ENCODE measurements at regions not wholly inside any gene's neighbourhood (a gene's known extent, or its start where the extent isn't known, plus 50 kb on each side); places are given as distances from the start of the nearest gene placed in this dataset.

GRCh38 chr2:57546478-57546877, 500.1 kb upstream of the VRK2 start (continued):
- TF ChIP-seq FOXJ3 (CRISPR knock-in tag; IDR thresholded peaks at IDR 0.05): no peak
- no peak for TF ChIP-seq EZH2phosphoT487 (IDR thresholded peaks at IDR 0.05; ENCODE audit: borderline replicate concordance, low read depth)
- TF ChIP-seq NFIC (IDR thresholded peaks at IDR 0.05; ENCODE audit: borderline replicate concordance): no peak

GRCh38 chr2:57549642-57550102, 496.9 kb upstream of the VRK2 start:
- ChIA-PET POLR2A (no interaction called here), CTCF (interaction anchor here (1.0 to 1.1 kb wide), 2 partner anchors 11 to 12 kb away, joined by 3 read pairs; no protein-coding TSS in a partner anchor)
- TF ChIP-seq RAD21 (IDR thresholded peaks at IDR 0.05; ENCODE audit: low read length) (peak; percentile 44; the same call in 1 of the 2 replicates), ELF1 (IDR thresholded peaks at IDR 0.05) (no peak), CTCF (IDR thresholded peaks at IDR 0.05) (peak; percentile 61)
- Histone ChIP-seq H3K4me1 (ENCODE audit: control insufficient read depth in 1 of 2, insufficient read depth in 2 of 2, low read depth in 1 of 2, low read length in 1 of 2) (no peaks in the 10 kb centered on the region), H3K9ac (no peak overlapping the region), H3K9me3 (no peaks in the 10 kb centered on the region; the same call in 1 of the 2 replicates), H3K9me2 (no peaks in the 10 kb centered on the region), H3K79me2 (ENCODE audit: insufficient read depth) (no peaks in the 10 kb centered on the region), H2AFZ (ENCODE audit: low read depth) (no peak overlapping the region), H3K27me3 (ENCODE audit: insufficient read depth) (peaks cover 22% of the 10 kb centered on the region; the same call in 1 of the 2 replicates), H3K36me3 (replicated peaks in 1 of 2; ENCODE audit: control insufficient read depth in 1 of 2, insufficient read depth in 2 of 2, low read length in 1 of 2) (no peaks in the 10 kb centered on the region), H4K20me1 (ENCODE audit: insufficient read depth) (no peaks in the 10 kb centered on the region), H3F3A (replicated peaks; ENCODE audit: insufficient read depth) (peaks cover 3% of the 10 kb centered on the region), H3K27ac (ENCODE audit: low read depth in 2 of 2, low read length in 1 of 2) (no peak overlapping the region), H3K4me3 (ENCODE audit: low read depth in 2 of 2, low read length in 1 of 2) (no peak overlapping the region), H3K4me2 (no peak overlapping the region)
- no peak for DNase-seq
- 22% methylated on average over 5 of the region's 5 CpGs for WGBS (ENCODE audit: low lambda C conversion rate)

- Histone ChIP-seq H4K20me1 (ENCODE audit: insufficient read depth) (no peaks in the 10 kb centered on the region), H3K27ac (ENCODE audit: low read depth in 2 of 2, low read length in 1 of 2) (no peak overlapping the region), H3K4me1 (ENCODE audit: control insufficient read depth in 1 of 2, insufficient read depth in 2 of 2, low read depth in 1 of 2, low read length in 1 of 2) (no peaks in the 10 kb centered on the region), H3K9me3 (no peaks in the 10 kb centered on the region; the same call in 1 of the 2 replicates), H3K9me2 (no peaks in the 10 kb centered on the region), H3K27me3 (ENCODE audit: insufficient read depth) (peaks cover 15% of the 10 kb centered on the region; the same call in 1 of the 2 replicates), H3K4me2 (no peak overlapping the region), H3K4me3 (ENCODE audit: low read depth in 2 of 2, low read length in 1 of 2) (no peak overlapping the region), H2AFZ (ENCODE audit: low read depth) (no peak overlapping the region), H3K9ac (no peak overlapping the region), H3F3A (replicated peaks; ENCODE audit: insufficient read depth) (peaks cover 3% of the 10 kb centered on the region), H3K36me3 (replicated peaks in 1 of 2; ENCODE audit: control insufficient read depth in 1 of 2, insufficient read depth in 2 of 2, low read length in 1 of 2) (no peaks in the 10 kb centered on the region), H3K79me2 (ENCODE audit: insufficient read depth) (no peaks in the 10 kb centered on the region)
- TF ChIP-seq TEAD4 (IDR thresholded peaks at IDR 0.05; ENCODE audit: borderline replicate concordance, insufficient read depth): no peak
- no peak for TF ChIP-seq RCOR1 (IDR thresholded peaks at IDR 0.05; ENCODE audit: low read length)
- TF ChIP-seq SMC3 (IDR thresholded peaks at IDR 0.05; ENCODE audit: low read depth, low read length): no peak
- TF ChIP-seq ZBTB33 (IDR thresholded peaks at IDR 0.05; ENCODE audit: borderline replicate concordance, low read depth): no peak
- TF ChIP-seq MXI1 (IDR thresholded peaks at IDR 0.05; ENCODE audit: low read depth, low read length): no peak
- TF ChIP-seq FOSL2 (IDR thresholded peaks at IDR 0.05; ENCODE audit: borderline replicate concordance, low read depth): no peak
- no peak for TF ChIP-seq SIN3A (IDR thresholded peaks at IDR 0.05; ENCODE audit: borderline replicate concordance, low read depth, low read length)
- no peak for TF ChIP-seq GATA2 (CRISPR knock-in tag; IDR thresholded peaks at IDR 0.05)
- TF ChIP-seq TAF1 (IDR thresholded peaks at IDR 0.05; ENCODE audit: borderline replicate concordance, low read depth, low read length): no peak
- 16% methylated on average over 2 of the region's 2 CpGs for WGBS (ENCODE audit: low lambda C conversion rate)
- POLR2A ChIA-PET: no interaction called here
- no peak for DNase-seq
- CTCF ChIA-PET: no interaction called here
Measured at GRCh38 chr2:57550912-57551311, 495.7 kb upstream of the VRK2 start.
